ENCODE measurements at regions not wholly inside any gene's neighbourhood (a gene's known extent, or its start where the extent isn't known, plus 50 kb on each side); places are given as distances from the start of the nearest gene placed in this dataset.

DNA sequence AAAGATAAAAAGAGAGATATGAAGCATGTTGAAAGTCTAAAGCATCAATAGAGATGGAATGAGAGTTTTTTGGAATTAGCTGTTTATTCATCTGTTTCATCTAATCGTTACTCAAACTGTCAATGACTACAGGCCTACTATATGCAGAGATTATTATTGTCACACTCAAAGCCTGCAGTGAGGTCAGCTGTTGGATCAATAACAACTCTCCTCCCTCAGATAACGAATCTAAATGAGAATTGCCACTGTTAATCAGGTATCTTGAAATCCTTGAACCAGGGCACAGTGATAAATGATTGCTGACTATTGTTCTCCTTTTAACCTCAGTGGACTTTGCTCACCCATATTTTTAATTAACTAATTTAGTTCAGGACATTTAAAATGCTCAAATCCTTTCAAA, 192.3 kb upstream of the SGO1 start:
- TF ChIP-seq, protein P1, sequence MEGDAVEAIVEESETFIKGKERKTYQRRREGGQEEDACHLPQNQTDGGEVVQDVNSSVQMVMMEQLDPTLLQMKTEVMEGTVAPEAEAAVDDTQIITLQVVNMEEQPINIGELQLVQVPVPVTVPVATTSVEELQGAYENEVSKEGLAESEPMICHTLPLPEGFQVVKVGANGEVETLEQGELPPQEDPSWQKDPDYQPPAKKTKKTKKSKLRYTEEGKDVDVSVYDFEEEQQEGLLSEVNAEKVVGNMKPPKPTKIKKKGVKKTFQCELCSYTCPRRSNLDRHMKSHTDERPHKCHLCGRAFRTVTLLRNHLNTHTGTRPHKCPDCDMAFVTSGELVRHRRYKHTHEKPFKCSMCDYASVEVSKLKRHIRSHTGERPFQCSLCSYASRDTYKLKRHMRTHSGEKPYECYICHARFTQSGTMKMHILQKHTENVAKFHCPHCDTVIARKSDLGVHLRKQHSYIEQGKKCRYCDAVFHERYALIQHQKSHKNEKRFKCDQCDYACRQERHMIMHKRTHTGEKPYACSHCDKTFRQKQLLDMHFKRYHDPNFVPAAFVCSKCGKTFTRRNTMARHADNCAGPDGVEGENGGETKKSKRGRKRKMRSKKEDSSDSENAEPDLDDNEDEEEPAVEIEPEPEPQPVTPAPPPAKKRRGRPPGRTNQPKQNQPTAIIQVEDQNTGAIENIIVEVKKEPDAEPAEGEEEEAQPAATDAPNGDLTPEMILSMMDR (conservative IDR thresholded peaks at IDR 0.05; ENCODE audit: low read length): no peak
- TF ChIP-seq EZH2phosphoT487 (IDR thresholded peaks at IDR 0.05; ENCODE audit: borderline replicate concordance): no peak

Data from Loucy (cell line).